Stomach (tissue), 8 donors: ENCODE measurements at regions not wholly inside any gene's neighbourhood (a gene's known extent, or its start where the extent isn't known, plus 50 kb on each side); places are given as distances from the start of the nearest gene placed in this dataset.

ENCODE experiments used
- DNase-seq, 2 donors: peaks; one replicate each; pipeline versions ENCODE4 v3.0.0 to v3.0.0-alpha.2; 2013 to 2019
- H3K27ac ChIP-seq, 5 donors: fragments of 200-600 bp in 4 of 5; sonication (generic) in 4 of 5; one replicate each; pipeline ENCODE4 v1.5.1; 2013 to 2019; ENCODE audit warnings: mild to moderate bottlenecking in 1 of 5, moderate library complexity in 1 of 5
- H3K27me3 ChIP-seq, 3 donors: fragments of 200-600 bp; sonication (generic); one replicate each; pipeline ENCODE4 v1.5.1; 2017 to 2019; ENCODE audit warnings: mixed run types in 1 of 3
- H3K36me3 ChIP-seq, 4 donors: fragments of 200-600 bp; sonication (generic); 1 replicate in 3 of 4; 2 replicates in 1 of 4; pipeline ENCODE4 v1.5.1; 2016 to 2019
- H3K4me1 ChIP-seq, 4 donors: fragments of 200-600 bp; sonication (generic); one replicate each; pipeline ENCODE4 v1.5.1; 2016 to 2019
- H3K4me3 ChIP-seq, 4 donors: fragments of 200-600 bp; sonication (generic) in 3 of 4; one replicate each; pipeline ENCODE4 v1.5.1; 2016 to 2019; ENCODE audit warnings: mild to moderate bottlenecking in 1 of 4
- H3K9me3 ChIP-seq, 4 donors: fragments of 200-600 bp; sonication (generic); one replicate each; pipeline ENCODE4 v1.5.1; 2016 to 2019
- CTCF ChIP-seq, 7 experiments: fragments of 450-650 bp in 4 of 7; fragments of 200-600 bp in 3 of 7; sonication (generic) in 3 of 7; IDR thresholded peaks; one replicate each; pipeline ENCODE4 v1.5.1; 2016 to 2019; ENCODE audit warnings: antibody characterized with exemption in 7 of 7, control low read depth in 2 of 7, mild to moderate bottlenecking in 1 of 7
- EP300 ChIP-seq: sonication (generic); formaldehyde crosslinking; IDR thresholded peaks from one replicate; pipeline ENCODE4 v1.6.1; 2017; ENCODE audit warnings: antibody characterized with exemption
- POLR2A ChIP-seq, 4 donors: fragments of 450-650 bp; IDR thresholded peaks; one replicate each; pipeline ENCODE4 v1.6.1; 2016; ENCODE audit warnings: antibody characterized with exemption in 4 of 4, control low read depth in 2 of 4, mild to moderate bottlenecking in 1 of 4, moderate library complexity in 1 of 4
- POLR2AphosphoS5 ChIP-seq, 3 donors: sonication (generic); formaldehyde crosslinking; IDR thresholded peaks; one replicate each; pipeline ENCODE4 v1.6.1; 2016; ENCODE audit warnings: antibody characterized with exemption in 3 of 3
- WGBS, 5 donors: extraction: QIAGEN DNeasy Blood & Tissue Kit in 3 of 5; methylation state at CpG; one replicate each; pipeline versions ENCODE4 v1.1.5 to v1.1.7; 2013 to 2018; 5-methylcytosine and 5-hydroxymethylcytosine counted together
- intact Hi-C: fragments of 100-400 bp; cut with DNase I; formaldehyde crosslinking; loops from one replicate; pipeline ENCODE4 v1.15.1; 2023; ENCODE audit warnings: low total_unique reads
- donor health status: healthy with polysubstance abuse.
- donor health status: Bipolar disorder and iron deficiency.
- donor health status: healthy.

GRCh38 chr20:22688485-22688884 is 104.1 kb upstream of the FOXA2 start:
- no peak for TF ChIP-seq POLR2AphosphoS5 (IDR thresholded peaks at IDR 0.05)
- TF ChIP-seq CTCF (IDR thresholded peaks at IDR 0.05) = no peak
- TF ChIP-seq EP300 = no peak
- TF ChIP-seq POLR2A (IDR thresholded peaks at IDR 0.05) = no peak
- Histone ChIP-seq H3K4me3 (no peak overlapping the region), H3K36me3 (no peaks in the 10 kb centered on the region), H3K27ac (no peak overlapping the region), H3K27me3 (no peaks in the 10 kb centered on the region), H3K4me1 (peaks cover 0 to 20% (median 16%) of the 10 kb centered on the region in 4 donors), H3K9me3 (no peaks in the 10 kb centered on the region)
- no peak for DNase-seq
- intact Hi-C loops = no loop called here
- 40 to 66% (median 48%) methylated on average over 2 of the region's 2 CpGs for WGBS, 5 donors

GRCh38 chr20:22689266-22689665 is 104.9 kb upstream of the FOXA2 start:
- 43 to 68% (median 61%) methylated on average over 5 of the region's 5 CpGs for WGBS, 5 donors
- Histone ChIP-seq H3K36me3 (no peaks in the 10 kb centered on the region), H3K4me1 (peaks cover 0 to 17% (median 10%) of the 10 kb centered on the region in 4 donors), H3K4me3 (no peak overlapping the region), H3K27me3 (no peaks in the 10 kb centered on the region), H3K9me3 (no peaks in the 10 kb centered on the region), H3K27ac (no peak overlapping the region)
- TF ChIP-seq POLR2AphosphoS5 (IDR thresholded peaks at IDR 0.05) = no peak
- TF ChIP-seq CTCF (IDR thresholded peaks at IDR 0.05) = no peak
- TF ChIP-seq EP300 = no peak
- TF ChIP-seq POLR2A (IDR thresholded peaks at IDR 0.05) = no peak
- intact Hi-C loops = no loop called here
- peak in 1 of 2 donors; percentile 36 for DNase-seq

GRCh38 chr20:22690000-22690399 is 105.6 kb upstream of the FOXA2 start:
- Histone ChIP-seq H3K27me3 (no peaks in the 10 kb centered on the region), H3K4me3 (no peak overlapping the region), H3K36me3 (no peaks in the 10 kb centered on the region), H3K27ac (no peak overlapping the region), H3K9me3 (no peaks in the 10 kb centered on the region), H3K4me1 (peaks cover 0 to 17% (median 9%) of the 10 kb centered on the region in 4 donors)
- intact Hi-C loops = loop anchor here (10.0 kb wide), 2 partner anchors 345 to 375 kb away; partner anchors contain the start of gene SSTR4
- WGBS, 5 donors = 86 to 91% (median 89%) methylated on average over 7 of the region's 7 CpGs
- TF ChIP-seq CTCF (IDR thresholded peaks at IDR 0.05) (no peak), POLR2AphosphoS5 (IDR thresholded peaks at IDR 0.05) (no peak), POLR2A (IDR thresholded peaks at IDR 0.05) (no peak), EP300 (no peak)
- no peak for DNase-seq

GRCh38 chr20:22690616-22691179 is 106.3 kb upstream of the FOXA2 start:
- Histone ChIP-seq H3K27me3 (no peaks in the 10 kb centered on the region), H3K4me3 (no peak overlapping the region), H3K4me1 (peaks cover 0 to 17% (median 9%) of the 10 kb centered on the region in 4 donors), H3K36me3 (no peaks in the 10 kb centered on the region), H3K9me3 (no peaks in the 10 kb centered on the region), H3K27ac (no peak overlapping the region)
- WGBS, 5 donors = 56 to 74% (median 68%) methylated on average over 7 of the region's 7 CpGs
- no peak for DNase-seq
- intact Hi-C loops = loop anchor here (10.0 kb wide), 2 partner anchors 344 to 374 kb away; partner anchors contain the start of gene SSTR4
- no peak for TF ChIP-seq POLR2AphosphoS5 (IDR thresholded peaks at IDR 0.05)
- no peak for TF ChIP-seq POLR2A (IDR thresholded peaks at IDR 0.05)
- no peak for TF ChIP-seq EP300
- TF ChIP-seq CTCF (IDR thresholded peaks at IDR 0.05) = no peak
